ENCODE measurements at regions not wholly inside any gene's neighbourhood (a gene's known extent, or its start where the extent isn't known, plus 50 kb on each side); places are given as distances from the start of the nearest gene placed in this dataset.

DNA sequence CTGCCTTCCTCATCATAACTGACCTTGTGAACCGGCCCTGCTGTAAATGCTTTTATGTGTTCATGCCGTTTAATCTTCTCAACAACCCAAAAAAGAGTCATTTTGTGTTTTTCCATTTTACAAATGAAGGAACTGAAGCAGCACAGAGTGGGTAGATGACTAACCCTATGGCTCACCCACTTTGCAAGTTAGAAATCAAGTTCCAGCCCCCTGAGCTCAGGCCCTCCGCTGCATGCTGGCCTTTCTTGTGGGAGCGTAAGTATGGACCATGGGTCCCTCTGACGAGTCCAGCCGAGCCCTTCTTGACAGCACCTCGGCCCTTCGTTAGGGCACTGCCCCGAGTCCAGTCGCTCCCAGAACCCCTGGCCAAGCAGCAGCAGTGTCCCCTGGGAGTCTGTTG is 194.6 kb downstream of the GLI2 start:
- TF ChIP-seq EZH2 (IDR thresholded peaks at IDR 0.05; ENCODE audit: insufficient read depth, low read length) (no peak), CTCF (IDR thresholded peaks at IDR 0.05; ENCODE audit: insufficient read depth, low read depth, low read length) (no peak)
